ENCODE measurements at regions not wholly inside any gene's neighbourhood (a gene's known extent, or its start where the extent isn't known, plus 50 kb on each side); places are given as distances from the start of the nearest gene placed in this dataset.

GRCh38 chr13:85286081-85286480 is 513.1 kb downstream of the SLITRK6 start:
- DNase-seq (ENCODE audit: low spot score): no peak

GRCh38 chr13:85284349-85284748 is 514.9 kb downstream of the SLITRK6 start:
- DNase-seq (ENCODE audit: low spot score): no peak

DNA sequence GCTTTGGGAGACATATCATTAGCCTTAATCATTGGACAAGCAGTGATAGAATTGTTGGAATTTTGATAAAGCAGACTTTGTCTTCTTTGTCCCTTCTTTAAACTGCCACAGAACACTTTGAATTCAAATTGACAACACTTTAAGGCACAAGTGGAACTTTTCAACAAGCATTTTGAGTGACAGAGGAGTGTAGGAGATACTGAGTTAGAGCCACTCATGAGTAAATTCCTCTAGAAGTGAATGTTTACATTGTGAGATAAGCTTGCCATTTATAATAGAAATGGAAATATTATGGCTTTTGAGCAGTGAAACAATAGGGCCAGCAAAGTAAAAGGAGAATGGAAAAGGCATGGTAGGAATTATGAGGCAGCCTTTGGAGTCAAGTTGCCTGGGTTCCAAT is 515.8 kb downstream of the SLITRK6 start:
- DNase-seq (ENCODE audit: low spot score): no peak

DNA sequence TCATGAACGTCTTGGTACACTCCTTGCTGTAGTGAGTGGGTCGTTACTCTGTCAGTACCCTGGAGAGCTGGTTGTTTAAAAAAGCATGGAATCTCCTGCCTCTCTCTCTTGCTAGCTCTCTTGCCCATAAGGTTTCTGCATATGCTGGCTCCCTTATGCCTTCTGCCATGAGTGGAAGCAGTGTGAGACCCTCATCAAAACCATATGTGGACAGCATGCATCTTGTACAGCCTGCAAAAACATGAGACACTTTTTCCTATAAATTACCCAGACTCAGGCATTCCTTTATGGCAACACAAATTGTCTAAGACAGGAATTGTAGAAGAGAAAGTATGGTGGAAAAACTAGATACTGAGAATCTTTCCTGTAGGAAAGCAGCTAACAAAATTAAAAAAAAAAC is 516.3 kb downstream of the SLITRK6 start:
- DNase-seq (ENCODE audit: low spot score): no peak

GRCh38 chr13:85278851-85279250 is 520.4 kb downstream of the SLITRK6 start:
- no peak for DNase-seq (ENCODE audit: low spot score)

DNA sequence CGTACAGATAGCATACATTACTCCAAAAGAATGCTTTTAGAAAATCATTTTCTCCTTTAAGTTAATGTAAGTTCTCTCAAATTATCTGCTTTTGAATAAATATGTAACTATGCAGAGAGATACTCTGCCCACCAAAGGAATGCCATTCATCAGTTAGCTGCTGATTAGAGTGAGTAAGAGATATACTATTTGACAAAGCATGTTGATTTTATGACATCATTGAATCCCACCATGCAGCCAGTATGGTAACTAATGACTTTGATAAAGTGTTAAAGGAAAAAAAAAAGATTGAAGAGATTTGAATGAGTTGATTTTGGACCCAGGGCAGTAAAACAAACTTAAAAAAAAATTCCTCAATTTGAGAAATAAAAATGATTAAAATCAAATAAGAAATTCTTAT is 521.5 kb downstream of the SLITRK6 start:
- no peak for DNase-seq (ENCODE audit: low spot score)

DNA sequence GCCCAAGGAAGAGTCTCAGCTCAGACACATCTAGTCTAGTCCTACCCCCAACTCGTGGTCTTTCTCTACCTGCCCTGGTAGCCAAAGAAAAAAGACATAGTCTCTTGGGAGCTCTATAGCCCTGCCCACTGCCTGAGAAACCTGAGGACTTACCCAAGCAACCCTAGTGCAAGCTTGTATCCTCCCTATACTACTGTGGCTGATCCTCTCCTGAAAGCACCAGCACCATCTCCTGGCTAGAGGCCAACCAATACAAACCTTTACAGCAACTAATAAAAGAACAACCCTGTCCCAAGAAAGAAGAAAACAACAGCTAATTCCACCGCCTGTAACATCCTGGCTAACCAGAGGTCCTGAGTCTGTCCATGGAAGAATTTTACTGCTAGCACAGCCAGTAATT is 532.4 kb downstream of the SLITRK6 start:
- DNase-seq (ENCODE audit: low spot score): no peak

- no peak for DNase-seq (ENCODE audit: low spot score)
Measured at GRCh38 chr13:85266331-85266730, 532.9 kb downstream of the SLITRK6 start.

DNA sequence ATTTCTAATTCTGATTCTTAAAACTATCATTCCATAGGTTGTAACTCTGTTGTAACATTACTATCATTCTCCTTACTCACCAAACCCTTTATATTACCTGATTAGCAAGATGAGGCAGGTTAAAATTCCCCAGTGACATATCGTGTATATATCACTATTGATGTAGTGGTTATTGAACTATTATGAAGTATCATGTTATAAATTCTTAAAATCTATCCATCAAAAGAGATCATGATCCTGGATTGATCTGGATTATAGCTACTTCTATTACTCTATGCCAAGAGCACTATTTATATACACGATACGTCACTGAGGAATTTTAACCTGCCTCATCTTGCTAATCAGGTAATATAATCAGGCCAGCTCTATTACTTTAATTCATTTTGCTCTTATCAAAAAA is 533.9 kb downstream of the SLITRK6 start:
- DNase-seq (ENCODE audit: low spot score): no peak

- no peak for DNase-seq (ENCODE audit: low spot score)
Measured at GRCh38 chr13:85262499-85262898, 536.7 kb downstream of the SLITRK6 start.

- DNase-seq (ENCODE audit: low spot score): no peak
Measured at GRCh38 chr13:85261757-85262346, 537.4 kb downstream of the SLITRK6 start.

- no peak for DNase-seq (ENCODE audit: low spot score)
Measured at GRCh38 chr13:85260896-85261295, 538.3 kb downstream of the SLITRK6 start.

- no peak for DNase-seq (ENCODE audit: low spot score)
Measured at GRCh38 chr13:85255978-85256377, 543.2 kb downstream of the SLITRK6 start.

- DNase-seq (ENCODE audit: low spot score): no peak
Measured at GRCh38 chr13:85254641-85255040, 544.6 kb downstream of the SLITRK6 start.

DNA sequence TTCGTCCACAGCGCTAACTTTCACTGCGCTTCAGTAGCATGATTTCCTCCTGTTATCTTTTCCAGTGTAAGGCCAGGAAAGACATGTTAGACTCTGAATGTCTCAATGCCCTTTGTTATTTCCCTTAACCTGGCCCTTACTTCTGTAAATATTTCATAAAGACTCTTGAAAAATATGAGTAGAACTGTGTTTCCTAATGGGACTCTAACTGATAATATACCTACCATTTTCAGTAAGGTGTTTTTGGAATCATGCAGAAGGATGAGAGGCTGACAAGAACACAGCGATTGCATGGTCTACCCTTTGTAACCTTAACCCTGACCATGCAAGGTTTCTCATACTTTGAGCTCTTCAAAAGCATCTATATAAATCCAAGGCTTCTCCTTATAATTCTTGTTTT is 550.1 kb downstream of the SLITRK6 start:
- DNase-seq (ENCODE audit: low spot score): no peak

DNA sequence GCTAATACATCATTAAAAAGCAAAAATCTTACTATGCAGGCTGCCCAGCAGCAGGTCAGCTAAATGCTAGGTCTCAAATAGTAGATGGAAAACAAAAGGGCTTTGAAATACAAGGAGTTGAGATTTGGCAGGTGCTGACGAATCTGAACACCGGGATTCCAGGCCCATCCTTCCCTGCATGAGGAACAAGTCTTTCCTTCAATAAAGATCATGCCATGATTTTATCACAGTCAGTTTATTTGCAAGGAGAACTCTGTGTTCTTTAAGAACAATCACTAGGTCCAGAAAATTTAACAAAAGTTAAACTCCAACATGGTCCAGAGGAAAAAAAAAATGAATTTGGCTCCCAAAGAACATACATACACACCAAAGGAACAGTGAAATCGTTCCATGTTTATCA is 551.4 kb downstream of the SLITRK6 start:
- no peak for DNase-seq (ENCODE audit: low spot score)

- DNase-seq (ENCODE audit: low spot score): no peak
Measured at GRCh38 chr13:85243831-85244230, 555.4 kb downstream of the SLITRK6 start.

DNA sequence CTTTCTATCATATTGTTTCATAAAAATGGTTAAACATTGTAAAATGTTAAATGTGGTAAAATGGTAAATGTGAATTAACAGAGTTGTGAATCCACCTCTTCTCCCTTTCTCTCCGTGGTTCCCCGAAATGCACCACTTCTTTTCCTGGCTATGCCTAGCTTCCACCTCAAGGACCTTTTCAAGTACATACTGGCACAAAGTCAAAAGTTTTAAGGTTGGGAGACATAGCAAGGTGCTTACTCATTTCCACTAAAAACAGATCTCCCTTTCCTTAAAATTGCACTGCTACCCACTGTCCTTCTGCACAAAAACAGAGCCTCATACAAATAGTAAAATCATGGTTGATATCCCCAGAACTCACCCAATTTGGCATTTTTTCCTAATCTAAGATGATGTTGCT is 558.2 kb downstream of the SLITRK6 start:
- no peak for DNase-seq (ENCODE audit: low spot score)

DNA sequence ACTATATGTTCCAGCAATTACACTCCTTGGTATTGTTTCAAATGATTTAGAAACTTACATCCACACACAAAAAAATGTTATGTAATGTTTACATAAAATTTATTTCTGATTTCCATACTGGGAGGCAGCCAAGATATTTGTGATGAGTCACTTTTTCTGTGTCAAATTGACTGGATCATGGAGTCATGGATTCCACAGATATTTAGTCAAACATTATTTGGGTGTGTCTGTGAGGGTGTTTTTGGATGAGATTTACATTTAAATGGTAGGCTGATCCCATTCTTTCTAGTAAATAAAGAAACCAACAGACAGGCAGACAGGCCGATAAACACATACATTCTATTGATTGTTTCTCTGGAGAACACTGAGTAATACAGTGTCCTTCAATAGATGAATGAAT is 562.8 kb downstream of the SLITRK6 start:
- no peak for DNase-seq (ENCODE audit: low spot score)

GRCh38 chr13:85230691-85231093 is 568.5 kb downstream of the SLITRK6 start:
- DNase-seq (ENCODE audit: low spot score): no peak

GRCh38 chr13:85228692-85229091 is 570.5 kb downstream of the SLITRK6 start:
- no peak for DNase-seq (ENCODE audit: low spot score)

DNA sequence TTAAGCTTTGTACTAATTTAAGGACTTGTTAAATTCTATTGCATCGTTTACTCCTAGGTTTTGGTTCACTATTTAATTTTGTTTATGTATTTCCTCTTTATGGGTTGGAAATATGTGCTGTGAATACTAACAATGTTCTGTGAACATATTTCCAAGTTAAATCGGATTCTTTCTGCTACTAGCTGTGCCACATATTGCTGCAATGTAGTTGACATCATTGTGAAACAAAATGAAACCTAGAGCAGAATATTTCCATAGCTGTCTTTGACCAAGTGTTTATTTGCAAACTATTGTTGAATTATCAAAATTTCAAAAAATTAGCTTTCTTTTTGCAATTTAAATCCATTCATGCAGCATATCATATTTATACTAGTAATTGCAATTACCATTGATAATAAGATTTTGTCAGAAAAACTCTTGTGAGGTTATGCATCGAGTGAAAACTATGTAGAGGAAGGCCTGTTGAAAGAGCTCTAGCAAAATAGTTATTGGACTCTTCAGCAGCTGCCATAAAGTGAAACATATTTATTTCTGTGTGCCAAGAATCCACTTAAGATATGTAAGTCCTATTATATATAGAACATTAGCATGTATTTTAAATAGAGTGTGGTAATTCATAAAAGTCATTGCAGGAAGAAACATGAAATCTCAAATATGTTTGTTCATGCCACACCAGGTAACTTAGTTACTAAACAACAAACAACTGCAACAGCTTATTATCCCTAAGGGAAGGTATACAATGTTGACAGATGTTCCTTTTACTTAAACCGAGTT is 575.1 kb downstream of the SLITRK6 start:
- DNase-seq (ENCODE audit: low spot score): no peak

- DNase-seq (ENCODE audit: low spot score): no peak
Measured at GRCh38 chr13:85216576-85216975, 582.6 kb downstream of the SLITRK6 start.

DNA sequence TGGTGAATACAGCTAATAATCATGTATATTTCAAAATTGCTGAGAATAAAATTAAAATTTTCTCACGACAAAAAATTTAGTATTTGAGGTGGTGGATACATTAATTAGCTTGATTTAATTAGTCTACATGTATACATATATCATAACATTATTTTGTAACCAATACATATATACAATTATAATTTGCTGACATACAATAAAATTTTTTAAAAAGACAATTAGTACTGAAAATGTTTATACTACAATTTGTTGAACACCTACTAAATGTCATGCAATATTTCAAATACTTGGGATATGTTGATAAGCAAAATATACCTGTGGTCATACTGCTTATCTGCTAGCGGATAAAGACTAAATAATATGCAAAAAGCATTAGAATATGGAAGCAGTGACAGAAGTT is 586.5 kb downstream of the SLITRK6 start:
- DNase-seq (ENCODE audit: low spot score): no peak
